GM19395 (cell line): ENCODE measurements at regions not wholly inside any gene's neighbourhood (a gene's known extent, or its start where the extent isn't known, plus 50 kb on each side); places are given as distances from the start of the nearest gene placed in this dataset.
A peak's percentile ranks its signal among the peaks of the same experiment; 100 is the strongest.
"Not testable (repeated sequence)": the region's sequence is repeated elsewhere in the genome, so short reads cannot be mapped to it uniquely, and the experiment has no call there.

Experiments used
- ATAC-seq: cut with Tn5 transposase; IDR thresholded peaks from one replicate; pipeline ENCODE4 v1.9.1; 2021; ENCODE audit warnings: mild to moderate bottlenecking, moderate library complexity; ENCODE audit not compliant: unreplicated experiment

- ATAC-seq: not testable (repeated sequence)
These were observed 95.7 kb upstream of the TRIM77 start for GRCh38 chr11:89614428-89614827.

GRCh38 chr11:89615642-89616041 lies 94.5 kb upstream of the TRIM77 start:
- not testable (repeated sequence) for ATAC-seq

GRCh38 chr11:89616161-89616560 lies 93.9 kb upstream of the TRIM77 start:
- ATAC-seq: not testable (repeated sequence)

- ATAC-seq: peak; percentile 42
These were observed 93.0 kb upstream of the TRIM77 start for GRCh38 chr11:89616999-89617602.

- not testable (repeated sequence) for ATAC-seq
These were observed 89.4 kb upstream of the TRIM77 start for GRCh38 chr11:89620721-89621120.

GRCh38 chr11:89625171-89625570 lies 84.9 kb upstream of the TRIM77 start:
- ATAC-seq: no peak

- ATAC-seq: no peak
These were observed 83.7 kb upstream of the TRIM77 start for GRCh38 chr11:89626366-89626765.

- ATAC-seq: not testable (repeated sequence)
These were observed 83.2 kb upstream of the TRIM77 start for GRCh38 chr11:89626881-89627280.

GRCh38 chr11:89633135-89633705 lies 76.9 kb upstream of the TRIM77 start:
- no peak for ATAC-seq

GRCh38 chr11:89640777-89641176 lies 69.3 kb upstream of the TRIM77 start:
- ATAC-seq: not testable (repeated sequence)

GRCh38 chr11:89648232-89648631 lies 61.9 kb upstream of the TRIM77 start:
- not testable (repeated sequence) for ATAC-seq

- ATAC-seq: not testable (repeated sequence)
These were observed 61.1 kb upstream of the TRIM77 start for GRCh38 chr11:89648996-89649395.

GRCh38 chr11:89654669-89655068 lies 55.4 kb upstream of the TRIM77 start:
- ATAC-seq: not testable (repeated sequence)

GRCh38 chr11:89658767-89659166 lies 51.3 kb upstream of the TRIM77 start:
- not testable (repeated sequence) for ATAC-seq

- ATAC-seq: not testable (repeated sequence)
These were observed 50.7 kb upstream of the TRIM77 start for GRCh38 chr11:89659414-89659813.

- ATAC-seq: no peak
These were observed 49.9 kb upstream of the TRIM77 start for GRCh38 chr11:89660234-89660633.
